ENCODE measurements at regions not wholly inside any gene's neighbourhood (a gene's known extent, or its start where the extent isn't known, plus 50 kb on each side); places are given as distances from the start of the nearest gene placed in this dataset.
A peak's percentile ranks its signal among the peaks of the same experiment; 100 is the strongest.
"Not testable (repeated sequence)": the region's sequence is repeated elsewhere in the genome, so short reads cannot be mapped to it uniquely, and the experiment has no call there.

GRCh38 chr14:37848985-37849621 is 253.7 kb downstream of the TTC6 start:
- DNase-seq: no peak

- DNase-seq: no peak
Measured at GRCh38 chr14:37851054-37851453, 255.6 kb downstream of the TTC6 start.

DNA sequence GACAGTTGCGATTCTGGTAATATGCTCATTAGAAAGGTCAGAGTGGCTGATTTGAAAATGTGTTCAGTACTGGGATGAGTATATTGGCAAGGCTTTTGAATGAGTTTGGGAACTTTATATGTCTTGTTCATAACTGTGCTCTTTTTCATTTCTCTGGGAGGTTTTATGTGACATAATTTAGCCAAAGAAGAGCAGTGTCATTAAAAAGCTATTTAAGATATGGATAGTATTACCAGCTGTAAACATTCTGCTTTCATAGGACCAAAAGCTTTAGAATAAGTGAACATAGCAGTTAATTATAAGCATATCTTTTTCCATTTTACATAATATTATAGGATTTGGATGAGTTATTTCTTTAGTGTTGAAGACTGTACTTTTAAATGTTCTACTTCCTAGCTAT is 260.4 kb downstream of the TTC6 start:
- no peak for DNase-seq

- no peak for DNase-seq
Measured at GRCh38 chr14:37857774-37858266, 262.4 kb downstream of the TTC6 start.

- DNase-seq: no peak
Measured at GRCh38 chr14:37858733-37859132, 263.3 kb downstream of the TTC6 start.

- no peak for DNase-seq
Measured at GRCh38 chr14:37859177-37859576, 263.7 kb downstream of the TTC6 start.

DNA sequence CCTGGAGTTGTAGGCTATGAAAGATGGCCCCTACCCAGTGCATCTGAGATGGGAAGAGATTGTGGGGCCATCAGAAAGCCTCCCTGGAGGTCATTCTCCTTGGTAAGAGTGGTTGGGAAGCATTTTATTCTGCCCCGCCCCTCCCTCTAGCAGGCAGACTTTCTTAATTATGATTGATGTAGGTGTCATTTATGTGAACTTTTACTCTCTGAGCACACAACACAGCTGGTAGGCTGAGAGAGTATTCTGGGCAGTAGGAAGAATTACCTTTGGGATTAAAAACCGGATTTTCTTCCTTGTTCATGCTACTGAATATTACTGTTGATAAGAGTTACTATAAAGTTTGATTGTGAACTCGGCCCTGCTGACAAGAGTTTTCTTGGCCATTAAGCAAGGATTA is 266.8 kb downstream of the TTC6 start:
- DNase-seq: no peak

DNA sequence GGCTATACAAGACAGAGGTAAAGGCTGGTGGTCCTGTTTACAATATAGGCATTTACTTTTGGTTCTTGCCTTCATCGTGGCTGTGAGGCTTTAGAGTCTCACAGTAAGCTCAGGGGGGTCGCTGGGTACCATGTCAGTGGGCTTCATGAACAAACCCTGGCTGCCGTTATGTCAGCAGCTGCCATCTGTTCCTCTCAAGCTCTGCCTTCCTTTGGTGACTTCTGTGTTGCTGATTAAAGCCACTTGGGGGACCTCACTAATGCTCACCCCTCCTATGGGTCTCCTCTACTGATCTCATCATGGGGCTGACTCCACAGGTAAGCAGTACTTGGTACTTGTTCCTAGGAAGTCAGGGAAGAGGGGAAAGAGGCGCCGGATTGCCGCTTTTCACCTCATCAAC is 268.7 kb downstream of the TTC6 start:
- no peak for DNase-seq

GRCh38 chr14:37864861-37865718 is 269.7 kb downstream of the TTC6 start:
- no peak for DNase-seq

DNA sequence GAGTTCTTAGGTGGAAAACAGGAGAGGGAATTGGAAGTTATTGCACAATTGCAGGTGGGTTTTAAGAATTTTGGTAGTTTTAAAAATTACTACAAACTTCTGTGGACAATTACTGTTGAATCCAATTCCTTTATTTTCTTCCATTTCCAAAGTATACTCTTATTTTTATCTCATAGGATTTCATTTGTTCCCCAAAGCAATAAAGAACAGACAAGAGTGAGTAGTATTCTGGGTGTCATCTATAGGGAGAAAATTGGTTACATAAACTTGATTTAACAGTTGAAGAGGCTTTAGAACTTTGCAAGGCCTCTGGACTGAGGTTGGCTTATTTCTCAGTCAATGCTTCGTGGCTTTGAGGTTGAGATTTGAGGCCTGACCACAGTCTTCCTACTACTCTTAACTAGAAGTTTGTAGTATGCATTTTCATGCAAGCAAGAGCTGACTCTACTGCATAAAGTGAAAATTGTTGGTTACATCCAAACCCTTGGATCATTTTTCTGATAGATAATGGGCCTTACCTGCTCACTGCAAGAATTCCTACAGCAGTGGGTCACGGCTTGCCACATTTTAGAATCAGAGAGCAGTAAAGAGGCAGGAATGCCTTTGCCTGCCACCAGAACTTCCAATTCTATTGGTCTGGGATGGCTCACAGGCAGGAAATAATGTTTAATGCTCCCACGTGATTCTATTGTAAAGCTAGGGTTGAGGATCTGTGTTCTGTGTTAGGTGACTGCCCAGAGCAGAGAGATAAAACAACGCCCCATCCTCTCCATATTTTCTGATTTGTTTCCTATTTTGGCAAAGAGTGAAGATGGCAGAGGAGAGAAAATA is 270.5 kb downstream of the TTC6 start:
- no peak for DNase-seq

DNA sequence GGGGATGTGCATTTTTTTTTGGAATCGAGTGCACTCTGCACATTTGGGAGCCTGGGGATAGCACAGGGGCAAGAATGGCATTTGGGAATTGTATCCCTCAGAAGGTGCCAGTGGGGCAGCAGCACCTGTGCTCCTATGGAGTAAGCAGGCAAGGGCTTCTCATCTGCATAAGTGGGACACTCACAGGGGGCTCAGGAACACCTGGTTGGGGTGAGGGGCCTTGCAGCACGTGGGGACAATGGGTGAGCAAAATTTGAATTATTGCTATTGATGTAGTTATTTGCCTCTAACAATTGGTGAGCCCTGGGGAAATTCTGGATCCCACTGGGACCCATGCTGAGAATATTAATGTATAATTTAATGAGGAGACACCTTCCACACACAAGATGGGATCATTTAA is 274.2 kb downstream of the TTC6 start:
- no peak for DNase-seq

GRCh38 chr14:37870170-37870569 is 274.7 kb downstream of the TTC6 start:
- no peak for DNase-seq

- no peak for DNase-seq
Measured at GRCh38 chr14:37870632-37871346, 275.4 kb downstream of the TTC6 start.

- not testable (repeated sequence) for DNase-seq
Measured at GRCh38 chr14:37874065-37874428, 278.6 kb downstream of the TTC6 start.

GRCh38 chr14:37874429-37875109 is 279.1 kb downstream of the TTC6 start:
- peak; percentile 72 for DNase-seq

GRCh38 chr14:37888234-37888633 is 292.8 kb downstream of the TTC6 start:
- no peak for DNase-seq

- no peak for DNase-seq
Measured at GRCh38 chr14:37889087-37889486, 293.7 kb downstream of the TTC6 start.

DNA sequence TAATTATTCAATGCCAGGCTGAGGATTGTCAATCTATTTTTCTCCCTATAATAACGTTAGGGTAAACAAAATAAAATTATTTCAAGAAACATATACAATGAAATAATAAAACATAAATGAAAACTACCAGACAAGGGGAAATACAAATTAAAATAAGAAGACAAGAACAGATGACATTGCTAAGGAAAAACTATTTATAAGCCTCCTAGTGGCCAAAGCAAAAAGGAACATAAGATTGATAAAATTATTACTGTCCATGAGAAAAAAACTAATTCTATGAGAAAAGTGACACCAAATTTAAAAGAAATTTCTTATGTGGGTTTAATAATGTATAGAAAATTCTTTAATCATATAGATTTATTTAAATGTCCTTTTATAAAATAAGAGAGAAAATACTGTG is 294.7 kb downstream of the TTC6 start:
- no peak for DNase-seq

- DNase-seq: not testable (repeated sequence)
Measured at GRCh38 chr14:37891500-37891899, 296.1 kb downstream of the TTC6 start.

DNA sequence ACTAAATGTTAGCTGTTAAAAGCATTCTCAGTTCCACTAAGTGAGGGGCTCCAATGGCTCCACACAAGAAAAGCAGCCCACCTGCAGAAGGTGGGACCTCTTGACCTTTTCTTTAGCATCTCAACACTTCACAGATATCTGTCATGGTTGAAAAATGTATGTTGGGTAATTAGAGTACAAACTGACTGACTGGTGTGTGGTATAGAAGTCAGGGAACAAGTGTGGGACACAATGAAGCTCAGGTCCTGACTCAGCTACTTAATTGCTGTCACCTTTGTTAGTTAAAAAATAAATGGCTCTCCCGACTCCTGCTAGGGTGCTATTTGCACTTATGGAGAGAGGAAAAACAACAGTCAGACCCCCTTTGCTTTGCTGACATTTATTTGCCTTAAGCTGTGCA is 299.0 kb downstream of the TTC6 start:
- no peak for DNase-seq

DNA sequence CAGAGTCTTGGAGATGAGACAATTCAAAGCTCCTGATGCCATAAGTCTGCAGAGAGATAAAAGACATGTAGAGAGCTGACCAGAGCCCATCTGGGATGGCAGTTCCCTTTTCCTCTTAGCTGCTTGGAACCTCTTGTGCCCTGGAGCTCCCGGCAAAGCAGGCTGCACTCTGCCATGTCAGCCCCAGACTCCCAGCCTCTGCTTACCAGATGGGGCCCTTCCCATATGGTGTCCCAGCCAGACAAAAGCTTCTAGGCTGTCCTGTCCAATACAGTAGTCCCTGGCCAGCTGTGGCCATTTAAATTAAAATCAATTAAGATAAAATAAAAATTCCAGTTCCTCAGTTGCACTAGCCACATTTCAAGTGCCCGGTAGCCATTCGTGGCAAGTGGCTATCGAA is 303.9 kb downstream of the TTC6 start:
- no peak for DNase-seq

DNA sequence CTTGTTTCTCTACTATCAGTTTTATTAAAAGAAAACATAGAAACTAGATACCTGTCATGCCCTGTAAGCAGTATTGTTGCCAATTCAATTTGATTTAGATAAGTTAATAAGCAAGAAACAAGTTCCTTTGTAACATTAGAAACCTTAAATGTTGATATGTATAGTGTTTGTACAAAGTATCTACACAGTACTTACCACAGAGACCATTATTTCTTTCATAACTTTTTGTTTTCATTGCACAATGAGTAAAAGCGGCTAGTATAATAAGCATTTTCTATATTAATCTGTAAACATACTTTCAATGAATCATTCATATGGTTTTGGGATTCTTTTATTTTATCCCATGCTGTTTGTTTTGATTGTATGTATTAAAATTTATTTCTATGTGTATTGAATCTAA is 305.1 kb downstream of the TTC6 start:
- DNase-seq: no peak
